GM19468 (cell line): ENCODE measurements at regions not wholly inside any gene's neighbourhood (a gene's known extent, or its start where the extent isn't known, plus 50 kb on each side); places are given as distances from the start of the nearest gene placed in this dataset.
"Not testable (repeated sequence)": the region's sequence is repeated elsewhere in the genome, so short reads cannot be mapped to it uniquely, and the experiment has no call there.

ENCODE experiments used
- ATAC-seq: cut with Tn5 transposase; IDR thresholded peaks from one replicate; pipeline ENCODE4 v1.9.1; 2021; ENCODE audit warnings: mild to moderate bottlenecking, moderate library complexity, moderate number of reproducible peaks; ENCODE audit not compliant: unreplicated experiment; ENCODE audit errors: extremely low read depth

GRCh38 chr3:61438253-61439121 is 122.9 kb upstream of the PTPRG start:
- ATAC-seq, result no peak

- no peak for ATAC-seq
Measured at GRCh38 chr3:61439122-61439458, 122.3 kb upstream of the PTPRG start.

GRCh38 chr3:61442696-61443095 is 118.7 kb upstream of the PTPRG start:
- ATAC-seq, result no peak

- ATAC-seq, result no peak
Measured at GRCh38 chr3:61443886-61444285, 117.5 kb upstream of the PTPRG start.

- ATAC-seq, result no peak
Measured at GRCh38 chr3:61444782-61445181, 116.6 kb upstream of the PTPRG start.

- ATAC-seq, result no peak
Measured at GRCh38 chr3:61445924-61446323, 115.4 kb upstream of the PTPRG start.

- ATAC-seq, result no peak
Measured at GRCh38 chr3:61446341-61446740, 115.0 kb upstream of the PTPRG start.

- no peak for ATAC-seq
Measured at GRCh38 chr3:61448378-61448777, 113.0 kb upstream of the PTPRG start.

GRCh38 chr3:61449327-61450040 is 111.9 kb upstream of the PTPRG start:
- no peak for ATAC-seq

GRCh38 chr3:61450866-61451265 is 110.5 kb upstream of the PTPRG start:
- ATAC-seq, result no peak

- no peak for ATAC-seq
Measured at GRCh38 chr3:61451841-61452240, 109.5 kb upstream of the PTPRG start.

GRCh38 chr3:61452535-61453090 is 108.8 kb upstream of the PTPRG start:
- no peak for ATAC-seq

- ATAC-seq, result no peak
Measured at GRCh38 chr3:61454006-61454585, 107.3 kb upstream of the PTPRG start.

GRCh38 chr3:61454801-61455200 is 106.6 kb upstream of the PTPRG start:
- ATAC-seq, result no peak

- ATAC-seq, result no peak
Measured at GRCh38 chr3:61460636-61461035, 100.7 kb upstream of the PTPRG start.

GRCh38 chr3:61463191-61463590 is 98.2 kb upstream of the PTPRG start:
- no peak for ATAC-seq

GRCh38 chr3:61464518-61465140 is 96.7 kb upstream of the PTPRG start:
- no peak for ATAC-seq

GRCh38 chr3:61466357-61466756 is 95.0 kb upstream of the PTPRG start:
- ATAC-seq, result no peak

- no peak for ATAC-seq
Measured at GRCh38 chr3:61483997-61484396, 77.4 kb upstream of the PTPRG start.

- ATAC-seq, result no peak
Measured at GRCh38 chr3:61493339-61493738, 68.0 kb upstream of the PTPRG start.

GRCh38 chr3:61494309-61494708 is 67.1 kb upstream of the PTPRG start:
- ATAC-seq, result not testable (repeated sequence)
